Stomach (tissue), 8 donors: ENCODE measurements at regions not wholly inside any gene's neighbourhood (a gene's known extent, or its start where the extent isn't known, plus 50 kb on each side); places are given as distances from the start of the nearest gene placed in this dataset.
"Not testable (repeated sequence)": the region's sequence is repeated elsewhere in the genome, so short reads cannot be mapped to it uniquely, and the experiment has no call there.

Experiments used
- DNase-seq, 2 donors: peaks; one replicate each; pipeline versions ENCODE4 v3.0.0 to v3.0.0-alpha.2; 2013 to 2019
- H3K27ac ChIP-seq, 5 donors: fragments of 200-600 bp in 4 of 5; sonication (generic) in 4 of 5; one replicate each; pipeline ENCODE4 v1.5.1; 2013 to 2019; ENCODE audit warnings: mild to moderate bottlenecking in 1 of 5, moderate library complexity in 1 of 5
- H3K27me3 ChIP-seq, 3 donors: fragments of 200-600 bp; sonication (generic); one replicate each; pipeline ENCODE4 v1.5.1; 2017 to 2019; ENCODE audit warnings: mixed run types in 1 of 3
- H3K36me3 ChIP-seq, 4 donors: fragments of 200-600 bp; sonication (generic); 1 replicate in 3 of 4; 2 replicates in 1 of 4; pipeline ENCODE4 v1.5.1; 2016 to 2019
- H3K4me1 ChIP-seq, 4 donors: fragments of 200-600 bp; sonication (generic); one replicate each; pipeline ENCODE4 v1.5.1; 2016 to 2019
- H3K4me3 ChIP-seq, 4 donors: fragments of 200-600 bp; sonication (generic) in 3 of 4; one replicate each; pipeline ENCODE4 v1.5.1; 2016 to 2019; ENCODE audit warnings: mild to moderate bottlenecking in 1 of 4
- H3K9me3 ChIP-seq, 4 donors: fragments of 200-600 bp; sonication (generic); one replicate each; pipeline ENCODE4 v1.5.1; 2016 to 2019
- EP300 ChIP-seq: sonication (generic); formaldehyde crosslinking; IDR thresholded peaks from one replicate; pipeline ENCODE4 v1.6.1; 2017; ENCODE audit warnings: antibody characterized with exemption
- POLR2A ChIP-seq, 4 donors: fragments of 450-650 bp; IDR thresholded peaks; one replicate each; pipeline ENCODE4 v1.6.1; 2016; ENCODE audit warnings: antibody characterized with exemption in 4 of 4, control low read depth in 2 of 4, mild to moderate bottlenecking in 1 of 4, moderate library complexity in 1 of 4
- POLR2AphosphoS5 ChIP-seq, 3 donors: sonication (generic); formaldehyde crosslinking; IDR thresholded peaks; one replicate each; pipeline ENCODE4 v1.6.1; 2016; ENCODE audit warnings: antibody characterized with exemption in 3 of 3
- WGBS, 5 donors: extraction: QIAGEN DNeasy Blood & Tissue Kit in 3 of 5; methylation state at CpG; one replicate each; pipeline versions ENCODE4 v1.1.5 to v1.1.7; 2013 to 2018; 5-methylcytosine and 5-hydroxymethylcytosine counted together
- intact Hi-C: fragments of 100-400 bp; cut with DNase I; formaldehyde crosslinking; loops from one replicate; pipeline ENCODE4 v1.15.1; 2023; ENCODE audit warnings: low total_unique reads
- TF ChIP-seq, protein P1 (sequence below), 7 experiments: fragments of 450-650 bp in 4 of 7; fragments of 200-600 bp in 3 of 7; sonication (generic) in 3 of 7; IDR thresholded peaks; one replicate each; pipeline ENCODE4 v1.5.1; 2016 to 2019; ENCODE audit warnings: antibody characterized with exemption in 7 of 7, control low read depth in 2 of 7, mild to moderate bottlenecking in 1 of 7
- donor health status: healthy with polysubstance abuse.
- donor health status: Bipolar disorder and iron deficiency.
- donor health status: healthy.

DNA sequence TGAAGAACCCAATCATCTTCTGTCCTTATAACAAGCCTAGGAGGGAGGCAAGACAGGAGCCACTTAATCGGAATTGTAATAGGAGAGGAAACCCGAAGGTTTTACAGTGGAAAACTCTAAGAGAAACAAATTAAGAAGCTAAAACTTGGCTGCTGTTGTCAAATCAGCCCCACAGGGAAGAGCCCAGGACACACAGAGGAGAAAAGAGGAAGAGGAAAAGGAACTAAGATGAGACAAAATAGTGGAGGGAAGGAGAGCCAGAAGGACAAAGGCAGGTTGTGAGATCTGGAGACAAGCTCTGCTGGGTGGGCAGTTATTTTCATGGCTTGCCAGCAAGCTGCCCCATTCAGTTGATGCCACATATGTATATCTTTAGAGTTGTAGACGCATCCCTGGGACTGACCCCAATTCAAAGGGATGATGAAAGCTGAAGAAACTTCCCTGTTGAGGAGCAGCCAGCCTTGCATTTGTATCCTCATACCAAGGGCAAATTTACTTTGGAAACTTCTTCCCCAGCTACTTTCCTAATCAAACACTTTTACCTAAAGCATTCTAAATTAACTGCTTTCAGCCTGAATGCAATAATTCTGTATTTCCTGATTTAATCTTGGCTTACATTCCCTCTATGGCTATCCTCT is 499.8 kb upstream of the MEIS1 start:
- no peaks in the 10 kb centered on the region for H3K27me3 ChIP-seq
- H3K9me3 ChIP-seq, result no peaks in the 10 kb centered on the region
- DNase-seq, result no peak
- H3K4me1 ChIP-seq, result no peaks in the 10 kb centered on the region
- no peak overlapping the region for H3K4me3 ChIP-seq
- H3K27ac ChIP-seq, result no peak overlapping the region
- WGBS, 5 donors, result 71 to 86% (median 82%) methylated on average over 3 of the region's 3 CpGs
- intact Hi-C loops, result no loop called here
- no peak for TF ChIP-seq POLR2A (IDR thresholded peaks at IDR 0.05)
- TF ChIP-seq, protein P1, sequence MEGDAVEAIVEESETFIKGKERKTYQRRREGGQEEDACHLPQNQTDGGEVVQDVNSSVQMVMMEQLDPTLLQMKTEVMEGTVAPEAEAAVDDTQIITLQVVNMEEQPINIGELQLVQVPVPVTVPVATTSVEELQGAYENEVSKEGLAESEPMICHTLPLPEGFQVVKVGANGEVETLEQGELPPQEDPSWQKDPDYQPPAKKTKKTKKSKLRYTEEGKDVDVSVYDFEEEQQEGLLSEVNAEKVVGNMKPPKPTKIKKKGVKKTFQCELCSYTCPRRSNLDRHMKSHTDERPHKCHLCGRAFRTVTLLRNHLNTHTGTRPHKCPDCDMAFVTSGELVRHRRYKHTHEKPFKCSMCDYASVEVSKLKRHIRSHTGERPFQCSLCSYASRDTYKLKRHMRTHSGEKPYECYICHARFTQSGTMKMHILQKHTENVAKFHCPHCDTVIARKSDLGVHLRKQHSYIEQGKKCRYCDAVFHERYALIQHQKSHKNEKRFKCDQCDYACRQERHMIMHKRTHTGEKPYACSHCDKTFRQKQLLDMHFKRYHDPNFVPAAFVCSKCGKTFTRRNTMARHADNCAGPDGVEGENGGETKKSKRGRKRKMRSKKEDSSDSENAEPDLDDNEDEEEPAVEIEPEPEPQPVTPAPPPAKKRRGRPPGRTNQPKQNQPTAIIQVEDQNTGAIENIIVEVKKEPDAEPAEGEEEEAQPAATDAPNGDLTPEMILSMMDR (IDR thresholded peaks at IDR 0.05), result no peak
- H3K36me3 ChIP-seq, result no peaks in the 10 kb centered on the region

DNA sequence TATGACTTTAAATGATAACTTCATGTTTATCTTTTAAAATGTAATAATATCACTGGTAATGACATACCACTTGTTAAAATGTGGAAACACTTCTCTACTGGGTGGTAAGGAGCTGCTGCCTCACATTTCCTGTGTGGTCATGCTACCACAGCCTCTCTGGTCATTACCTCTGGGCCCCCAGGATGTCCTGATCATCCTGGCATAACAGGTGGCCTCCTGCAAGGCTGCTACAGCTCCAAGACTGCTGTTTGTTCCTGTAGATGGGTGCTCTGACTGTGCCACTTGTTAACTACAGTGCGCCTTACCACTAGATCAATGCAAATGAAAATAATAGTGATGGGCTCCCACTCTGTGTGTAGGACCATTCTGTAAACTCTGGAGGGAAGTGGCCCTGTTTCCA is 500.2 kb upstream of the SPRED2 start:
- Histone ChIP-seq H3K9me3 (no peaks in the 10 kb centered on the region), H3K4me3 (no peak overlapping the region), H3K36me3 (no peaks in the 10 kb centered on the region), H3K27me3 (no peaks in the 10 kb centered on the region), H3K27ac (no peak overlapping the region), H3K4me1 (no peaks in the 10 kb centered on the region)
- TF ChIP-seq POLR2A (IDR thresholded peaks at IDR 0.05) (no peak), EP300 (no peak), POLR2AphosphoS5 (IDR thresholded peaks at IDR 0.05) (no peak)
- TF ChIP-seq, protein P1 (IDR thresholded peaks at IDR 0.05), result no peak
- WGBS, 5 donors, result 97 to 100% (median 100%) methylated on average over 1 of the region's 1 CpG
- intact Hi-C loops, result no loop called here
- no peak for DNase-seq

DNA sequence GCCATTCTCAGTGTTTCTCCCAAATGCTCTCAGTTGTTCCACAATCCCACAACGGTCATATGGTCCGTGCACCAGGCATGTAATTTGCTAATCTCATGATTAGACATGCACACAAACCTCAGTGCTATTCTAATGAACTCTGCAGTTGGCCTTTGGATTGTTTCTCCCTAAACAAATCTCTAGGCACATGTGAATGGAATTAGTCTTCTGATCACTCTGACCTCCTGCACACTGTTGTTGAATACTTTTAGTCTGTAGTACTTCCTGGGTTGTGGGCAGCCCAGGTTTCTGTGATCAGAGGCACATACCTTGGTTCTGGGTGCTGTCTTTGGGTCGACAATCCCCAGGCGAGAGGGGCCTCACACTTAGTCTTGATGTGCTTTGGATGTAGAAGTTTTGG is 498.7 kb upstream of the SPRED2 start:
- Histone ChIP-seq H3K9me3 (no peaks in the 10 kb centered on the region), H3K27me3 (no peaks in the 10 kb centered on the region), H3K36me3 (no peaks in the 10 kb centered on the region), H3K27ac (no peak overlapping the region), H3K4me1 (no peaks in the 10 kb centered on the region), H3K4me3 (no peak overlapping the region)
- intact Hi-C loops, result no loop called here
- TF ChIP-seq, protein P1 (IDR thresholded peaks at IDR 0.05), result no peak
- no peak for TF ChIP-seq POLR2AphosphoS5 (IDR thresholded peaks at IDR 0.05)
- no peak for DNase-seq
- 60 to 79% (median 69%) methylated on average over 4 of the region's 4 CpGs for WGBS, 5 donors

DNA sequence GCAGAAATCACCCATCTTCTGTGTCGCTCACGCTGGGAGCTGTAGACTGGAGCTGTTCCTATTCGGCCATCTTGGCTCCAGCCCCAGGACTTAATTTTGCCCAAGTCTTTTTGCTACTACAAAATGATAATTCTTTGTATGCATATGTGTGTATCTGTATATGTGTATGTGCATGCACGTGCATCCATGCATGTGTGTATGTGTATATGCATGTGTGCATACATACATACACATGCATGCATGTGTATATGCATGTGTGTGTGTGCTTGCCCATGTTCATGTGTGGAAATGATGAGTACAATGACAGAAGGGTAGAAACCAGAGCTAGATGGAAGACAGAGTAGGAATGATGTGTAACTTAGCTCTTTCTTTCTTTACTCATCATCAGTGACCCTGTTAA is 497.9 kb upstream of the SPRED2 start:
- Histone ChIP-seq H3K27me3 (no peaks in the 10 kb centered on the region), H3K4me3 (no peak overlapping the region), H3K36me3 (no peaks in the 10 kb centered on the region), H3K4me1 (no peaks in the 10 kb centered on the region), H3K9me3 (no peaks in the 10 kb centered on the region), H3K27ac (no peak overlapping the region)
- TF ChIP-seq EP300 (no peak), POLR2AphosphoS5 (IDR thresholded peaks at IDR 0.05) (no peak), POLR2A (IDR thresholded peaks at IDR 0.05) (no peak)
- TF ChIP-seq, protein P1 (IDR thresholded peaks at IDR 0.05), result no peak
- intact Hi-C loops, result no loop called here
- no peak for DNase-seq
- 86 to 95% (median 94%) methylated on average over 4 of the region's 4 CpGs for WGBS, 5 donors

DNA sequence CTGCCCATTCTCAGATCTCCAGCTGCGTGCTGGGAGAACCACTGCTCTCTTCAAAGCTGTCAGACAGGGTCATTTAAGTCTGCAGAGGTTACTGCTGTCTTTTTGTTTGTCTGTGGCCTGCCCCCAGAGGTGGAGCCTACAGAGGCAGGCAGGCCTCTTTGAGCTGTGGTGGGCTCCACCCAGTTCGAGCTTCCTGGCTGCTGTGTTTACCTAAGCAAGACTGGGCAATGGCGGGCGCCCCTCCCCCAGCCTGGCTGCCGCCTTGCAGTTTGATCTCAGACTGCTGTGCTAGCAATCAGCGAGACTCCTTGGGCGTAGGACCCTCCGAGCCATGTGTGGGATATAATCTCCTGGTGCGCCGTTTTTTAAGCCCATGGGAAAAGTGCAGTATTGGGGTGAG is 497.3 kb upstream of the SPRED2 start:
- DNase-seq, H3K27me3 ChIP-seq, H3K4me3 ChIP-seq, H3K9me3 ChIP-seq, H3K36me3 ChIP-seq, H3K27ac ChIP-seq, intact Hi-C loops, H3K4me1 ChIP-seq: not testable (repeated sequence)
- WGBS, 5 donors, result 63 to 89% (median 76%) methylated on average over 6 to 10 of the region's 10 CpGs
